ENCODE measurements at regions not wholly inside any gene's neighbourhood (a gene's known extent, or its start where the extent isn't known, plus 50 kb on each side); places are given as distances from the start of the nearest gene placed in this dataset.

DNA sequence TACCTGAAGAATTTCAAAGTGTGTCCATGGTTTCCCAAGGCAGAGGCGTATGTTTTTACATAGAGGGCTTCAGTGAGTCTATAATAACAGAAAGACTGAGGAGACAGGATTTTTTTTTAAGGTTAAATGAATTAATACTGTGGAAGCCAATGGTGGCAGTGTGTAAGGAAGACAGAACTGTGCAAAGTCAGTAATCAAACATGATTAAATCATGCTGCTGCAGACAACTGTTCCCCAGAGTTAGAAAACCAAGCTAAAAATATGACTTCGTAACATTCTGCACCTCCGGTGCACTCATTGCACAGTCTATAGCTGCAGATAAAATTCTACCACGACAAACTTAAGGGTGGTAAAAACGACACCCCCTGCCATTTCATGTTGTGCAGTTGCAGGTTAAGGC, 309.6 kb upstream of the TRIB2 start:
- TF ChIP-seq, protein P1, sequence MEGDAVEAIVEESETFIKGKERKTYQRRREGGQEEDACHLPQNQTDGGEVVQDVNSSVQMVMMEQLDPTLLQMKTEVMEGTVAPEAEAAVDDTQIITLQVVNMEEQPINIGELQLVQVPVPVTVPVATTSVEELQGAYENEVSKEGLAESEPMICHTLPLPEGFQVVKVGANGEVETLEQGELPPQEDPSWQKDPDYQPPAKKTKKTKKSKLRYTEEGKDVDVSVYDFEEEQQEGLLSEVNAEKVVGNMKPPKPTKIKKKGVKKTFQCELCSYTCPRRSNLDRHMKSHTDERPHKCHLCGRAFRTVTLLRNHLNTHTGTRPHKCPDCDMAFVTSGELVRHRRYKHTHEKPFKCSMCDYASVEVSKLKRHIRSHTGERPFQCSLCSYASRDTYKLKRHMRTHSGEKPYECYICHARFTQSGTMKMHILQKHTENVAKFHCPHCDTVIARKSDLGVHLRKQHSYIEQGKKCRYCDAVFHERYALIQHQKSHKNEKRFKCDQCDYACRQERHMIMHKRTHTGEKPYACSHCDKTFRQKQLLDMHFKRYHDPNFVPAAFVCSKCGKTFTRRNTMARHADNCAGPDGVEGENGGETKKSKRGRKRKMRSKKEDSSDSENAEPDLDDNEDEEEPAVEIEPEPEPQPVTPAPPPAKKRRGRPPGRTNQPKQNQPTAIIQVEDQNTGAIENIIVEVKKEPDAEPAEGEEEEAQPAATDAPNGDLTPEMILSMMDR (IDR thresholded peaks at IDR 0.05), result no peak
- TF ChIP-seq POLR2A (IDR thresholded peaks at IDR 0.05) (no peak), POLR2AphosphoS5 (IDR thresholded peaks at IDR 0.05) (no peak)
